ENCODE measurements at regions not wholly inside any gene's neighbourhood (a gene's known extent, or its start where the extent isn't known, plus 50 kb on each side); places are given as distances from the start of the nearest gene placed in this dataset.
"Not testable (repeated sequence)": the region's sequence is repeated elsewhere in the genome, so short reads cannot be mapped to it uniquely, and the experiment has no call there.

DNA sequence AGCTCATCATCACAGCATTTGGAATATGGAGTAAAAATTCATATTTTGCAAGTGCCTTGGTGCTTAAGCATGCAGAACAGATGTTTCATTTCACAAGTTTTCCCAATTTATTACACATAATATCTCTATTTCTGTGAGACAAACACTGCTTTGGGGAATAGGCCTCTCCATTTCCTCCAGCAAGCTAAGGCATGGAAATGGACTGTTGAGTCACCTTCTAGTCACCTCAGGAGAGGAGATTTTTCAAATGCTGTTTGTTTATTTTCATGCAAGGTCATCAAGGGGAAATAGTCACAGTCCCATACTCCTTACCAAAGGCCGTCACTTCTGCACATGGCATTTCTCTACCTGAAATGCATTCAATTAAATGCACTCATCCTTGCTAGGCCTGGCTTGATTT is 57.4 kb upstream of the NUTM2D start:
- H3K27me3 Mint-ChIP-seq (ENCODE audit: unreplicated experiment); H3K27ac Mint-ChIP-seq (ENCODE audit: unreplicated experiment); H3K4me3 Mint-ChIP-seq (ENCODE audit: unreplicated experiment); DNase-seq; H3K36me3 Mint-ChIP-seq (ENCODE audit: unreplicated experiment); H3K9me3 Mint-ChIP-seq (ENCODE audit: unreplicated experiment); H3K4me1 Mint-ChIP-seq (ENCODE audit: low read depth, unreplicated experiment): not testable (repeated sequence)

DNA sequence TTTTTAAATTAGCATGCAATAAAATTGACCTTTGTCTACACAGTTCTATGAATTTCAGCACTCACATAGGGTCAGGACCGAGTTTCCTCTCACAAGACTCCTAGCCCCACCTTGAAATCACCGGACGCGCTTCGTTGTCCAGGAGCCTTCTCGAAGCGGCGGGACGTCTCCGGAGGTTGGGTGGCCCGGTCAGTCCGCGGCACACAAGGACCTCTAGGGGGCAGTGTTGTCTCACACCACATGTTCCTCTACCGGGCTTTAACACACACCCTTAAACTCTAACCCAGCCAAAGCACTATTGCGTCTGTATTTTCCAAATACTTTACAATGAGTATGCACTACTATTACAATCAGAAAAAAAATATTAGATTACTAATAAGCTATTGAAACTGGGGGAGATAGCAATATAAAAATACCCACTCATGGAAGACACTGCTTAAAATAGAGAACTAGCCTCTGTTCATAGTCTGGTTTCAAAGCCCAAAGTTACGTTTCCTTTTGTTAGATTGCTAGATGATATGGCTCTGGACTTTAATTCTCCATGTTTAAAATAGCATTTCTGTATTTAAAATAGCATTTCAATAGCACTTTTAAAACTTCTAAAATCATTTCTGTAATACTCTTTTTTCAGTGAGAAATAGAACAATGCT is 56.0 kb upstream of the NUTM2D start:
- not testable (repeated sequence) for H3K4me3 Mint-ChIP-seq (ENCODE audit: unreplicated experiment); H3K36me3 Mint-ChIP-seq (ENCODE audit: unreplicated experiment); H3K27ac Mint-ChIP-seq (ENCODE audit: unreplicated experiment); H3K4me1 Mint-ChIP-seq (ENCODE audit: low read depth, unreplicated experiment); H3K27me3 Mint-ChIP-seq (ENCODE audit: unreplicated experiment); H3K9me3 Mint-ChIP-seq (ENCODE audit: unreplicated experiment)
- TF ChIP-seq, protein P1, sequence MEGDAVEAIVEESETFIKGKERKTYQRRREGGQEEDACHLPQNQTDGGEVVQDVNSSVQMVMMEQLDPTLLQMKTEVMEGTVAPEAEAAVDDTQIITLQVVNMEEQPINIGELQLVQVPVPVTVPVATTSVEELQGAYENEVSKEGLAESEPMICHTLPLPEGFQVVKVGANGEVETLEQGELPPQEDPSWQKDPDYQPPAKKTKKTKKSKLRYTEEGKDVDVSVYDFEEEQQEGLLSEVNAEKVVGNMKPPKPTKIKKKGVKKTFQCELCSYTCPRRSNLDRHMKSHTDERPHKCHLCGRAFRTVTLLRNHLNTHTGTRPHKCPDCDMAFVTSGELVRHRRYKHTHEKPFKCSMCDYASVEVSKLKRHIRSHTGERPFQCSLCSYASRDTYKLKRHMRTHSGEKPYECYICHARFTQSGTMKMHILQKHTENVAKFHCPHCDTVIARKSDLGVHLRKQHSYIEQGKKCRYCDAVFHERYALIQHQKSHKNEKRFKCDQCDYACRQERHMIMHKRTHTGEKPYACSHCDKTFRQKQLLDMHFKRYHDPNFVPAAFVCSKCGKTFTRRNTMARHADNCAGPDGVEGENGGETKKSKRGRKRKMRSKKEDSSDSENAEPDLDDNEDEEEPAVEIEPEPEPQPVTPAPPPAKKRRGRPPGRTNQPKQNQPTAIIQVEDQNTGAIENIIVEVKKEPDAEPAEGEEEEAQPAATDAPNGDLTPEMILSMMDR (IDR thresholded peaks at IDR 0.05; ENCODE audit: partially characterized antibody, unreplicated experiment), result peak; percentile 38
- peak; percentile 69 for DNase-seq

DNA sequence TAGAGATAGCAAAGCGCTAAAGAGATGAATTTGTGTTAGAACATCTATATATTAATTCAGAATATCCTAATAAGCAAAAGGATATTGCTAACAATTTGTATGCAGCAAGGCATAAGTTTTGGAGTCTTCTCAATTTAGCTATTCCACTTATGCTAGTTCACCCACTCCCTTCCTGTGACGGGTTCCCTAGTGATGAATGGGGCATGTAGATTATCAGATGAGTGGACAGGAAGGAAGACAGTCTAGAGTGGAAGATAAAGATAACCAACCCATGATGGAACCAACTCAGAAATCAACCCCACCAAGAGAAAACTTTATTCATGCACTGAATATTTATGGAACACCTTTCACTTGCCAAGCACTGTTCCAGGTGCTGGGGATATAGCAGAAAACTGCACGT is 55.4 kb upstream of the NUTM2D start:
- H3K27me3 Mint-ChIP-seq (ENCODE audit: unreplicated experiment); H3K36me3 Mint-ChIP-seq (ENCODE audit: unreplicated experiment); H3K9me3 Mint-ChIP-seq (ENCODE audit: unreplicated experiment); H3K4me1 Mint-ChIP-seq (ENCODE audit: low read depth, unreplicated experiment); H3K4me3 Mint-ChIP-seq (ENCODE audit: unreplicated experiment); DNase-seq; H3K27ac Mint-ChIP-seq (ENCODE audit: unreplicated experiment): not testable (repeated sequence)

DNA sequence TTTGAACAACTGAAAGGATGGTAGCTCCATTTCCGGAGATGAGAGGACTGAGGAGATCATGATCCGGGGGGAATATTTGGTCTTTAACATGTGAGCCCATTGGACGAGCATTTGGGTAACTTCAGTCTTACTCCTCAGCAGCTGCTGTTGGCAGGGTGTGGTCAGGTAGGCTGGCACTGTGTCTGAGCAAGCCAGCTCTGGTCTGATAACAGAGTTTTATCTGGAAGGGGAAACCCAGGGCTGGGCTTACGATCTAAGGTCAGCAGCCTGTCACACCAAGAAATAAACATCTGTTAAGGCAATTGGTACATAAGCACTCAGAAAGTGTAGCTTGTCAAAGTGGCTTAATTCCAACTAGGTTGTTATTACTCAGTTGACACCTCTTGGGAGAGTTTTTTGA is 53.8 kb upstream of the NUTM2D start:
- H3K36me3 Mint-ChIP-seq (ENCODE audit: unreplicated experiment); H3K4me3 Mint-ChIP-seq (ENCODE audit: unreplicated experiment); H3K27ac Mint-ChIP-seq (ENCODE audit: unreplicated experiment); H3K27me3 Mint-ChIP-seq (ENCODE audit: unreplicated experiment); DNase-seq; H3K4me1 Mint-ChIP-seq (ENCODE audit: low read depth, unreplicated experiment); H3K9me3 Mint-ChIP-seq (ENCODE audit: unreplicated experiment): not testable (repeated sequence)

DNA sequence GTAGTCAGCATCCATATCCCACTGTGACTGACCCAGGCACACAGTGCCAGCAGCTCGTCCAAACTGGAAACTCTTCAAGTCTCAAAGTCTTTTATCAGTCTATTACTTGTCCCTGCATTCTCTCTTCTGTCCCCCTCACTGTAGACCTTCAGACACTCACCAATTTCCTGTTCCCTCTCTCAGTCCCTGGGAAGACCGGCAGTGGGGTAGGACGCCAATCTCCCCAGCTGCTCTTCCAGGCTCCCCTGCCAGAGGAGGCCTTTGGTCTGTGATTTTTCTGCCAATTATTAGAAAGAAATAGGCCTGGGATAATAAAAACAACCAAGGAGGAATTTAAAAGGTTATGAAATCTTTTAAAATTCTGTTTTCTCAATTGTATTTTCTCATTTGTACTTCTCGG is 50.9 kb upstream of the NUTM2D start:
- DNase-seq; H3K27me3 Mint-ChIP-seq (ENCODE audit: unreplicated experiment); H3K27ac Mint-ChIP-seq (ENCODE audit: unreplicated experiment); H3K4me3 Mint-ChIP-seq (ENCODE audit: unreplicated experiment); H3K4me1 Mint-ChIP-seq (ENCODE audit: low read depth, unreplicated experiment); H3K36me3 Mint-ChIP-seq (ENCODE audit: unreplicated experiment); H3K9me3 Mint-ChIP-seq (ENCODE audit: unreplicated experiment): not testable (repeated sequence)

All from glutamatergic neuron (in vitro differentiated cells).